ENCODE measurements at regions not wholly inside any gene's neighbourhood (a gene's known extent, or its start where the extent isn't known, plus 50 kb on each side); places are given as distances from the start of the nearest gene placed in this dataset.

DNA sequence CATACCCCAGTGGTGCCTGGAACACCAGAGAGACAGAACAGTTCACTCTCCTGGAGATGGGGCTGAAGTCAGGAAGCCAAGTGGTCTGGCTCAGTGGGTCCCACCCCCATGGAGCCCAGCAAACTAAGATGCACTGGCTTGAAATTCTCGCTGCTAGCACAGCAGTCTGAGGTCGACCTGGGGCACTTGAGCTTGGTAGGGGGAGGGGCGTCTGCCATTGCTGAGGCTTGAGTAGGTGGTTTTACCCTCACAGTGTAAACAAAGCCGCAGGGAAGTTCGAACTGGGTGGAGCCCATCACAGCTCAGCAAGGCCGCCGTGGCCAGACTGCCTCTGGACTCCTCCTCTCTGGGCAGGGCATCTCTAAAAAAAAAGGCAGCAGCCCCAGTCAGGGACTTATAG lies 272.0 kb downstream of the KLF13 start:
- TF ChIP-seq, protein P1, sequence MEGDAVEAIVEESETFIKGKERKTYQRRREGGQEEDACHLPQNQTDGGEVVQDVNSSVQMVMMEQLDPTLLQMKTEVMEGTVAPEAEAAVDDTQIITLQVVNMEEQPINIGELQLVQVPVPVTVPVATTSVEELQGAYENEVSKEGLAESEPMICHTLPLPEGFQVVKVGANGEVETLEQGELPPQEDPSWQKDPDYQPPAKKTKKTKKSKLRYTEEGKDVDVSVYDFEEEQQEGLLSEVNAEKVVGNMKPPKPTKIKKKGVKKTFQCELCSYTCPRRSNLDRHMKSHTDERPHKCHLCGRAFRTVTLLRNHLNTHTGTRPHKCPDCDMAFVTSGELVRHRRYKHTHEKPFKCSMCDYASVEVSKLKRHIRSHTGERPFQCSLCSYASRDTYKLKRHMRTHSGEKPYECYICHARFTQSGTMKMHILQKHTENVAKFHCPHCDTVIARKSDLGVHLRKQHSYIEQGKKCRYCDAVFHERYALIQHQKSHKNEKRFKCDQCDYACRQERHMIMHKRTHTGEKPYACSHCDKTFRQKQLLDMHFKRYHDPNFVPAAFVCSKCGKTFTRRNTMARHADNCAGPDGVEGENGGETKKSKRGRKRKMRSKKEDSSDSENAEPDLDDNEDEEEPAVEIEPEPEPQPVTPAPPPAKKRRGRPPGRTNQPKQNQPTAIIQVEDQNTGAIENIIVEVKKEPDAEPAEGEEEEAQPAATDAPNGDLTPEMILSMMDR (IDR thresholded peaks at IDR 0.05), result no peak
- TF ChIP-seq POLR2A (IDR thresholded peaks at IDR 0.05), result no peak
- no peak for TF ChIP-seq EP300 (IDR thresholded peaks at IDR 0.05)
